ENCODE measurements at regions not wholly inside any gene's neighbourhood (a gene's known extent, or its start where the extent isn't known, plus 50 kb on each side); places are given as distances from the start of the nearest gene placed in this dataset.

DNA sequence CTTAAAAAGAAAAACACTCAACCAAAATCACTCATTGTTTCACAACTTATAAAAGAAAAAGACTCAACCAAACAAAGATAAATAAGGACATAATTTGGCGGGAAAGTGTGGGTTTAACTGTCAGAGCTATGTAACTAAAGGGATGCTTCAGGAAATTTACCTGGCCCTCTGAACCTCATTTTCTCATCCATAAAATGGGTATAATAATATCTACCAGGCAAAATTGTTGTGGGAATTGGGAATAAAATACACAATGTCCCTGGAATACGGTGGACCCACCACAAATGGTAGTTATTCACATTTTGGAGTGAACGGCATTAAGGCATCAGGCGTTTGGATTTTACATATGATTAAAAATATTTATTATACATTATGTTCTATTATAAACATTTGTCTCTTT, 228.5 kb upstream of the ANKRD55 start:
- DNase-seq: no peak

GRCh38 chr5:56460681-56461191, 227.6 kb upstream of the ANKRD55 start:
- DNase-seq: no peak

- no peak for DNase-seq
Observed at GRCh38 chr5:56460195-56460546, 227.0 kb upstream of the ANKRD55 start.

DNA sequence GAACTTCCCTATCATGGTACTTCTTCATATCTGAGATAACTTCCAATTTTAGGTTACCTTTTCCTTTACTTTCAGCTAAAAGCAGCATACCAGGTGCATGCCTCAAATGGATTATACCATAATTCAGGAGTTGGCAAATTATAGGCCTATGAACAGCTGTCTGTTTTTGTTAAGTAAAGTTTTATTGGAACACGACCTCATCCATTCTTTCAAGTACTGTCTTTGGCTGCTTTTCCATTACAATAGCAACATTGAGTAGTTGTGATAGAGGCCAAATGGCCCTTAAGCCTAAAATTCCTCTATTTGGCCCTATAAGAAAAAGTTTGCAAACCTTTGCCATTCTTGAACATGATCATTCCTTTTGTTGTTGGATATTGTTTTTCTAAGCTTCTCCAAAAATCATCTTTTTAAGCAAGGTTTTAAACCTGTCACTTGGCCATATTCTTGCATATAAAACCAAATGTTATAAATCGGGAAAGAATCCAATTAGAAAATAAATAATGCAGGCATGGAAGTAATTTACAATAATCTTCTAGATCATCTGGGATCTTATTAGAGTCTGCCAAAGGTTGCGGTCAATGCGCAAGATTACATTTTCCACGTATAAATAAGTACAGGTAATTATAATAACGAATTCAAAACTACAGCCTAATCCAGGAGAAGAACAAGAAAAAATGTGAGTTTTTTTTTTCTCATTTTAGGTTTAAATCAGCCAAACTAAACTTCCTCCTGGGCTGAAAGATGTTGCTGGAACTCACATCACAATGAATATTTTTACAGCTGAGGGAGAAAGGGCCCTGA, 226.5 kb upstream of the ANKRD55 start:
- no peak for DNase-seq

DNA sequence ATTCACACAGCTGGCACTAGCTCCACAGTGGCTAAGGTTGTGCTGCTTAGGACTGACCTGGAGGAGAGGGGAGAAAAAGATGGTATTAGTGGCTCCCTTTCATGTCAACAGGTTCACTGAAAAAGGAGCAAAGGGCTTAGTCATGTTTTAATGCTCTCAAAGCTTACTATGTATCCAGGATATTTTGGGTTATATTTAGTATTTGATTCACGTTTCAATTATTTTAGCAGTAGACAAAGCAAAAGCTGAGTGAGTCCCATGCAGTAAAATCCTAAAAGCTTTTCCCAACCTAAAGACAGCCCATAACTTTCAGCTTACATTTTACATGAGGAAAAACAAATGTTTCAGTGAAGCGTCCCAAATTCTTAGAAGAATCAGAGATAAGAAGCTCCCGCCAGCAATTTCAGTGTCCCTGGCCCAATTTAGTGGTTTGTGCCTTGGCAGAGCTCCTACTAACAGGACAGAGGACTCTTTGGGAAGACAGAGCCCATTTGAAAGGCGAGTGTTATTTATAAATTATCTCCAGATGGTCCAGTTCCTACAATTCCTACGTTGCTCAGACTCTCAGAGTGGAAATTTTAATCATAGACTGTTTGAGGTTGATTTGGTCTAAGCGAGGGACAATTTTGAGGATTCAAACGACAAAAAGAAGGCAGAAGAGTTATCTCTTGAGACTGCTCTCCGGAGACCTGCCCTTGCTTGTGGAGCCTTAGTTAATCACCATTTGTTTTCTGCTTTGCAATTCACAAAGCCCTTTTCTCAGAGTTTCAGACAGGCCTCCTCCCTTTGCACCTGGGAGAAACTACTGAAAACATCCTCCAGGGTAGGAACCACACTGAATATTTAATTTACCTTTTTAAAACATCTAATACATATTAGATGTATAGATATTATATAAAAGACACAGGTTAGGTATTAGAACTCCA, 225.0 kb upstream of the ANKRD55 start:
- peak in 14 of 58 donors; percentile 1 to 42 (median 8) for DNase-seq

GRCh38 chr5:56456002-56456401, 222.9 kb upstream of the ANKRD55 start:
- DNase-seq: no peak

GRCh38 chr5:56455417-56455816, 222.3 kb upstream of the ANKRD55 start:
- DNase-seq: no peak

DNA sequence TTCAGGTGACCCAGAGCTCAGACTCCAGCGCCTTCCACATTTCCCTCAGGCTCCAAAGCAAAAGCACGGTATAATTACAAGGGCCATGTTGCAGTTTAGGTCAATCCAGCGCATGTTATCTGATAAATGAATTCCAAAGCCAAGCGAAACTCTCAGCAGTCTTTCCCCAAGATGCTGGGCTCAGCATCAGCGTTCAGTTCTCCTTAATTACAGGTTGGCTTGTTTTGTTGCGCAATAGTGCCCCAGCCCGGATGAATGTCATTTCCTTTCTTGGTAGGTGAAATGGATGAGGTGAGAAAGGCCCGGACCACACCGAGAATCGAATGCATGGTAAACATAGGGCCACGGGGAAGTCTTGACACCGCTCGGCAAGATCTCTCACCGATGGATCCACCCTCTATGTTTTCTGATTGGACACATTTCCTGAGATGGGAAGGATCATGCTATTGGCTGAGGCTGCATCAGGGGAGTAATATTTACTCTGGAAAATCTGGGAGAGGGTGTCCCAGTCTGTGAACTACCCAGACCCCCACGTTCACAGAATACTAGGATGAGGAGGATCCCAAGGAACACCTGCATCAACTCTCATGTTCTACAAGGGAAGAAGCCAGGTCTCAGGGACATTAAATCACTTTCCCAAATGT, 221.2 kb upstream of the ANKRD55 start:
- DNase-seq: no peak

DNA sequence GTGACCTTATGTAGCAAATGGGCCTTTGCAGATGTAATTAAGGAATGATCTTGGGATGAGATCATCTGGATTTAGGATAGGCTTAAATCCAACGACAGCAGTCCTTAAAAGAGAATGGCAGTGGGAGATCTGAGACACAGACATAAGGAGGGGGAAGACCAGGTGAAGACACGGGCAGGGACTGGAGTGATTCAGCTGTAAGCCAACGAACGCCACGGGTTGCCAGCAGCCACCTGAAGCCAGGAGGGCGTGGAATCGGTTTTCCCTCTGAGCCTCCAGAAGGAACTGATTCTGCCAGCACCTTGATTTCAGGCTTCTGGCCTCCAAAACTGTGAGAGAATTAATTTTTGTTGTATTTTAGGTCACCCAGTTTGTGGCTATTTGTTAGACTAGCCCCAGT, 218.6 kb upstream of the ANKRD55 start:
- no peak for DNase-seq

GRCh38 chr5:56450766-56451165, 217.6 kb upstream of the ANKRD55 start:
- DNase-seq: peak in 2 of 58 donors; percentile 9 to 10

DNA sequence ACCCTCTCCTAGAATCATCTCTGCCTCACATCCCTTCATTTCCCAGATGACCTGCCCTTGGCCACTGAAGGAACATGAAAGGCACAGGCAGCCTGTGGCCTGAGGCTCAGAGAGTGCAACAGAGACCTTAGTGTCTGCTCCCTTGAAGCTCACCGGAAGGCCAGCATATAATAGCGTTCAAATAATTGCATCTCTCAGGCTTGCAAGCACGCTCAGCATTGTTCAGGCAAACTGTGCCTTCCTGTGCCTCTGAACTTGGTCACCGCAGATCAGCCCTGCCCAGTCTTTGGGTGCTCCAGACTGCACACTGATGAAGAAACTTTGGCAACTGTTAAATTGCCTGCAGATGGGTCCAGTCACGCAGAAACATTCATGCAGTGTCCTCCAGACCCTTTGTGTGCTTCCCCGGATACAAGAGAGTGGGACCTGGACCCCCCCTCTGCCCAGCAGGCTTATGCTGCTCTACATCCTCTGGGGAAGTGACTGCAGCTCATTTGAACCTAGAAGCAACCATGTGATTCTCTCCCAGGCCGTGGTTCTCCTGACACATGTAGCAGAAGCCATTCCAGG, 216.0 kb upstream of the ANKRD55 start:
- no peak for DNase-seq

DNA sequence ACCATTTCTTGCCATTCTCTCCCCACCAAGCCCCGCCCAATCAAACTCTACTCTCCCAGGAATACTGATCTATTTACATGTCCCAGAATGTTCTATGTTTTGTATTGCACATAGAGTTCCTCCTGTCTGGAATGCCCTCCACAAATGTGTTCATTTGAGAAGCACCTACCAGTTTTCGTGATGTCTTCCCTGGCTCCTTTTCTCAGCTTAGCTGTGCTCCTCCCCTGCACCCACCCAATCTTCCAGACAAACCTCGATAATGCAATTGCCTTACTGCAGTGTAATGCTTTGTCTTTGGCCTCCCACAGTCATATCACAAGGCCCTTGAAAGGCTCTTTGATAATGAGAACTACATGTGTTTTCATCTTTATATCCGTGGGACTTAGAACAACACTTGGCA, 214.5 kb upstream of the ANKRD55 start:
- DNase-seq: no peak

- no peak for DNase-seq
Observed at GRCh38 chr5:56447232-56447631, 214.1 kb upstream of the ANKRD55 start.

- no peak for DNase-seq
Observed at GRCh38 chr5:56446728-56447127, 213.6 kb upstream of the ANKRD55 start.

DNA sequence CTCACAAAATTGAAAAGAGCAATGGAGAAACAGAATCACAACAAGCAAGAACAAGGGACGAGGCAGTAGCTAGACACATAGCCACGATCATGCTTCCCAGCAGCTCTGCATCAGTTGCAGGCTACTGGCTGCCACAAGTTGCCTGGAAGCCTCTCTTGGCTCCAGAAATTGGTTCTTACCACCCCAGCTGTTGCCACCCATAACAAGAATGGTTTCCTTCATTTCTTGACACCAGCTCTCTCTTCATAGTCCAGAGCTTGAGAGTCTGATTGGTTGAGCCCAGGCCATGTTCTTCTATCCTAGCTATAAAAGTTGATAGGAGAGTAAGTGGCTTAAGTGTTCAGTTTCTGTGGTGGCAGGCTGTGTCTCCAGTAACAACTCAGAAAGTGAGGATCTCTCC, 210.7 kb upstream of the ANKRD55 start:
- DNase-seq: no peak

DNA sequence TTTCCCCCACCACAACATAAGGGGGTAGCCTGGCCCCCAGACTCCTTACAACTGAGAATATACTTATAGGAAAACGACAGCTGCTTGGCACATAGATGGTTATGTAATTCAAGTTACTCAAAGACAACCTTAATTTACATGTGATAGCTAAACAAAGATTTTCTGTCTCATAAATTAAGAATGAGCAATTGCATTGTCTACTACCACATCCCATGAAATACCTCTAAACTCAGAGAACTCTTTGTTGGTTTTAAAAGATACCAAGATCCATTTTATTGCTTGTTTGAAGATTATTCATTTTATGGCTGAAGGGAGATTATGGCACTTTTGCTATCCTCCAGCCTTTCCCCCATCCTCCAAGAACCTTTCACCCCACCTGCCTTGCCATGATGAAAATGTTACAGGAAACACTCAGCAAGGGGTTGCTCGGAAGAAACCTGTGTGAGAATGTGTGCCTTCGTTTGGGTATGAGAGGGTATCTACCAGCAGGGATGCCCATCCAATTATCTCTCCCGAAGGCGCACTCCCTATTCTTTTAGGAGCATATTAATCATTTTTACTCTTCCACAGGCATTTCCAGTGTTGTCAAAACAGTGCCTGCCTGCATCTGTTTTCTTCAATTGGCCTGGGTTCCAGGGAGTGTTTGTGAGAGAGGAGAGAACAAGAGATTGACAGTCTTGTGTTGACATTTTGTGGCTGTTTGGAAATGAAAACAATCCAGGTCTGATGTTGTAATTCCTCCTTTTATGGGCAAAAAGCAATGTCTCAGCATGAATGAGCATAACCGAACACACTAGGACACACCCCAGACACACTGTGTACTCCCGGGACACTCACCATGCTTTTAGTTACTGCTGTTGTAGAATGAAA, 208.0 kb upstream of the ANKRD55 start:
- DNase-seq: no peak

- no peak for DNase-seq
Observed at GRCh38 chr5:56434986-56435385, 201.9 kb upstream of the ANKRD55 start.

DNA sequence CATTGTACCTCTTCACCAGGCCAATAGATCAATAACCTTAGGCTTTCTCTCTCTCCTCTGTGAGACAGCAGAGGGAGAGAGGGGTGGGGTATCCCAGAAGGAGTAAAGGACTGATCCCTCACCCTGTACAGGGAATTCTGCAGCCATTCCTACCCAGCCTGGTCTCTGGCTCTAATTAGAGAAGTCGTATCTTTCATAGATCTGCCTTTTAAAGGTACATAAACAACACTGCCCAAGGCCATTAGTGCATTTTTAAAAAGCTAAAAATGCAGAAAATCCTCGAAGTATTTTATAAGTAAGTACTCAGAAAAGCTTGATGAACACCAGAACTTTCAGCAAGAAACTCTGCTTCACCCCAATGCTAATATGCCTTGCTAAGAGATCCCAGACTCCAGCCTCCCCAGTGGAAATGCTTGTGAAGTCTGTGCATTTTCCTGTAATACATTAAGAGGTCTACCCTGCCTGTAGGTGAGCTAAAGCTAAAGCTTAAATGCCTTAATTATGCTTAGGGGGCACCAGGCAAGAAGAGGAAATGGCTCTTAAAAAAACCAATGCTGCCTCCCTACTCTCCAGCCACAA, 200.0 kb upstream of the ANKRD55 start:
- no peak for DNase-seq

- DNase-seq: no peak
Observed at GRCh38 chr5:56432321-56432720, 199.2 kb upstream of the ANKRD55 start.

DNA sequence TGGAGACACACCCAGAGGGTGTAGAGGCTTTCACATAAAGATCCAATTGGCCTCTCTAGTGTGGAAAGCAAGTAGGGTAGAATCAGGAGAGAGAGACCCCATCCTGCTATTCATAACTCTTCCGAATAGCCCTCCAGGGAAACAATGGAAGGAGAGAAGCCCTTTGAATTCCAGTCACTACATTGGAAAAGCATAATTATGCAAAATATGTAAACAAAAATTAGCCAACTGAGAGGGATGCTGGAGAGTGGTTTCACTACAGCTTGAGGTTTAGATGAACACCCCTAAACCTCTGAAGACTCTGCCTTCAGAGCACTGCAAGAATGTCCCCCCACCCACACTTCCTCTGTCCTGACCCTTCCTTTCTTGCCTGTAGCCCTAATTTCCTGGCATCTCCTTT, 197.3 kb upstream of the ANKRD55 start:
- no peak for DNase-seq

Measured in anterior cingulate cortex (tissue), 58 donors.